ENCODE measurements at regions not wholly inside any gene's neighbourhood (a gene's known extent, or its start where the extent isn't known, plus 50 kb on each side); places are given as distances from the start of the nearest gene placed in this dataset.

DNA sequence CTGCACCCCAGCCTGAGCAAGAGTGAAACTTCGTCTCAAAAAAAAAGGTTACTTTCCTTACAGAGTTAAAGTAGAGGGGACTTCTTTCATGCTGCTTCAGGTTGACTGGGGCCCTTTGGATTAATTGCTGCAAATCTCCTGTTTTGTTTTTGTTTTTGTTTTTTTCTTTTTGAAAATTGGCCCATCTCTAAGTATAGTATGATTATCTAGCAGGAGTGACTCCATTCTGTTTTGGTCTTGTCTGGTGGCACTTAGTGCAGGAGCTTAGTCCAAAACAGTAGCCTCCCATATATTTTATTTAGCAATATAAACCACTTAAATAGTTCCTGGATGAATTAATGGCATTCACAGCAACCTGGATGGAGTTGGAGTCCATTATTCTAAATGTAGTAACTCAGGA lies 113.0 kb downstream of the RPL22L1 start:
- Mint-ChIP-seq H3K27me3 (peaks cover 17% of the 10 kb centered on the region), H3K4me1 (no peaks in the 10 kb centered on the region), H3K4me3 (no peak overlapping the region), H3K9me3 (ENCODE audit: insufficient read depth) (no peaks in the 10 kb centered on the region), H3K27ac (no peak overlapping the region)
- H2AFZ ChIP-seq (ENCODE audit: insufficient read depth, low read depth, low read length, poor library complexity, severe bottlenecking) = no peak overlapping the region
- 86% methylated on average over 1 of the region's 1 CpG for WGBS (ENCODE audit: insufficient coverage)
- TF ChIP-seq, protein P1, sequence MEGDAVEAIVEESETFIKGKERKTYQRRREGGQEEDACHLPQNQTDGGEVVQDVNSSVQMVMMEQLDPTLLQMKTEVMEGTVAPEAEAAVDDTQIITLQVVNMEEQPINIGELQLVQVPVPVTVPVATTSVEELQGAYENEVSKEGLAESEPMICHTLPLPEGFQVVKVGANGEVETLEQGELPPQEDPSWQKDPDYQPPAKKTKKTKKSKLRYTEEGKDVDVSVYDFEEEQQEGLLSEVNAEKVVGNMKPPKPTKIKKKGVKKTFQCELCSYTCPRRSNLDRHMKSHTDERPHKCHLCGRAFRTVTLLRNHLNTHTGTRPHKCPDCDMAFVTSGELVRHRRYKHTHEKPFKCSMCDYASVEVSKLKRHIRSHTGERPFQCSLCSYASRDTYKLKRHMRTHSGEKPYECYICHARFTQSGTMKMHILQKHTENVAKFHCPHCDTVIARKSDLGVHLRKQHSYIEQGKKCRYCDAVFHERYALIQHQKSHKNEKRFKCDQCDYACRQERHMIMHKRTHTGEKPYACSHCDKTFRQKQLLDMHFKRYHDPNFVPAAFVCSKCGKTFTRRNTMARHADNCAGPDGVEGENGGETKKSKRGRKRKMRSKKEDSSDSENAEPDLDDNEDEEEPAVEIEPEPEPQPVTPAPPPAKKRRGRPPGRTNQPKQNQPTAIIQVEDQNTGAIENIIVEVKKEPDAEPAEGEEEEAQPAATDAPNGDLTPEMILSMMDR (IDR thresholded peaks at IDR 0.05) = no peak
- no peak for TF ChIP-seq EZH2 (IDR thresholded peaks at IDR 0.05; ENCODE audit: borderline replicate concordance, insufficient read depth, low read depth, low read length, poor library complexity, severe bottlenecking)
- no peak for DNase-seq
- no peaks in the 10 kb centered on the region for H3K4me1 ChIP-seq (ENCODE audit: control insufficient read depth in 2 of 2, insufficient read depth in 2 of 2, low read length in 2 of 2)
- intact Hi-C loops (cut with micrococcal nuclease) = no loop called here
- H3K36me3 ChIP-seq (replicated peaks in 1 of 2; ENCODE audit: control extremely low read depth in 1 of 2, control insufficient read depth in 1 of 2, extremely low read depth in 1 of 2, insufficient read depth in 2 of 2, low read length in 1 of 2) = no peaks in the 10 kb centered on the region
- no peak for ATAC-seq (ENCODE audit: low read depth)
- CTCF ChIA-PET = no interaction called here
- H3K9me3 ChIP-seq (ENCODE audit: control extremely low read depth in 1 of 3, control insufficient read depth in 2 of 3, insufficient read depth in 1 of 3, low read length in 2 of 3) = no peaks in the 10 kb centered on the region
- H3K27me3 ChIP-seq (replicated peaks in 1 of 4; ENCODE audit: control extremely low read depth in 1 of 4, control insufficient read depth in 3 of 4, insufficient read depth in 4 of 4, low read length in 3 of 4) = peaks cover 0 to 2% (median 0%) of the 10 kb centered on the region in 4 experiments
- no peak overlapping the region for H3K27ac ChIP-seq (ENCODE audit: low read length in 2 of 2)
- no peak overlapping the region for H3K4me3 ChIP-seq (ENCODE audit: control extremely low read depth in 1 of 5, extremely low read depth in 1 of 5, insufficient read depth in 1 of 5, low read depth in 2 of 5, low read length in 4 of 5)
- H3K79me2 ChIP-seq (ENCODE audit: control insufficient read depth, insufficient read depth, low read length) = no peaks in the 10 kb centered on the region
- H3K9ac ChIP-seq (ENCODE audit: low read length) = no peak overlapping the region
- no peak overlapping the region for H3K4me2 ChIP-seq (replicated peaks; ENCODE audit: low read depth, low read length, poor library complexity, severe bottlenecking)
- POLR2A ChIA-PET = no interaction called here
- H4K20me1 ChIP-seq (ENCODE audit: control insufficient read depth, insufficient read depth, low read length, poor library complexity, severe bottlenecking) = no peaks in the 10 kb centered on the region

DNA sequence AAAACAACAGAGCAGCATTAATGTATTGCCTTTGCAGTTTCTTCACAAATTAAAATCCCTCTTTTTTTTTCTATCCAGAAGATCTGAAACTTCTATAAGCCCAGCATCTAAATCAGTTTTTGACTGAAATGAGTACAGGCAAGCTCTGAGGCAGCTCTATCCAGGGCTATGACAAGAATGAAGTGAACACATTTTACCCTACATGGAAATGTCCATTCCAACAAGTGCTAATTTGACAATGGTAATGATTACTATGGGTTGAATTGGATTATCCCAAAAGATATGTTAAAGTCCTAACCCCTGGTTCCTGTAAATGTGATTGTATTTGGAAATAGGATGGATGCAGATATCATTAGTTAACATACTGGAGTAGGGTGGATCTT lies 115.7 kb downstream of the RPL22L1 start:
- no peak overlapping the region for H3K9ac ChIP-seq (ENCODE audit: low read length)
- H3K4me3 Mint-ChIP-seq = no peak overlapping the region
- H3K36me3 ChIP-seq (replicated peaks in 1 of 2; ENCODE audit: control extremely low read depth in 1 of 2, control insufficient read depth in 1 of 2, extremely low read depth in 1 of 2, insufficient read depth in 2 of 2, low read length in 1 of 2) = no peaks in the 10 kb centered on the region
- no peak overlapping the region for H3K4me3 ChIP-seq (ENCODE audit: control extremely low read depth in 1 of 5, extremely low read depth in 1 of 5, insufficient read depth in 1 of 5, low read depth in 2 of 5, low read length in 4 of 5)
- H3K4me2 ChIP-seq (replicated peaks; ENCODE audit: low read depth, low read length, poor library complexity, severe bottlenecking) = no peak overlapping the region
- no peak overlapping the region for H3K27ac ChIP-seq (ENCODE audit: low read length in 2 of 2)
- DNase-seq (no peak), ATAC-seq (ENCODE audit: low read depth) (no peak)
- intact Hi-C loops (cut with micrococcal nuclease) = no loop called here
- ChIA-PET CTCF (no interaction called here), POLR2A (no interaction called here)
- H4K20me1 ChIP-seq (ENCODE audit: control insufficient read depth, insufficient read depth, low read length, poor library complexity, severe bottlenecking) = no peaks in the 10 kb centered on the region
- H2AFZ ChIP-seq (ENCODE audit: insufficient read depth, low read depth, low read length, poor library complexity, severe bottlenecking) = no peak overlapping the region
- no peaks in the 10 kb centered on the region for H3K79me2 ChIP-seq (ENCODE audit: control insufficient read depth, insufficient read depth, low read length)
- no peaks in the 10 kb centered on the region for H3K4me1 Mint-ChIP-seq
- TF ChIP-seq EZH2 (IDR thresholded peaks at IDR 0.05; ENCODE audit: borderline replicate concordance, insufficient read depth, low read depth, low read length, poor library complexity, severe bottlenecking) = no peak
- TF ChIP-seq, protein P1 (IDR thresholded peaks at IDR 0.05) = no peak
- peaks cover 38% of the 10 kb centered on the region for H3K27me3 Mint-ChIP-seq
- no peak overlapping the region for H3K27ac Mint-ChIP-seq
- H3K9me3 Mint-ChIP-seq (ENCODE audit: insufficient read depth) = no peaks in the 10 kb centered on the region
- H3K9me3 ChIP-seq (ENCODE audit: control extremely low read depth in 1 of 3, control insufficient read depth in 2 of 3, insufficient read depth in 1 of 3, low read length in 2 of 3) = no peaks in the 10 kb centered on the region
- H3K4me1 ChIP-seq (ENCODE audit: control insufficient read depth in 2 of 2, insufficient read depth in 2 of 2, low read length in 2 of 2) = no peaks in the 10 kb centered on the region
- peaks cover 0 to 8% (median 2%) of the 10 kb centered on the region in 4 experiments for H3K27me3 ChIP-seq (replicated peaks in 1 of 4; ENCODE audit: control extremely low read depth in 1 of 4, control insufficient read depth in 3 of 4, insufficient read depth in 4 of 4, low read length in 3 of 4)
